IMR-90 (cell line): ENCODE measurements at regions not wholly inside any gene's neighbourhood (a gene's known extent, or its start where the extent isn't known, plus 50 kb on each side); places are given as distances from the start of the nearest gene placed in this dataset.

ENCODE experiments used
- ATAC-seq: fragments of 200-7000 bp; cut with Tn5 transposase; 2 replicates; pipeline ENCODE4 v1.9.1; 2020; ENCODE audit warnings: low read depth, mild to moderate bottlenecking, moderate library complexity
- BruUV-seq: library from RNA; stranded (reverse); fragments of 400-500 nt; replicated peaks from 2 replicates; lab custom pipeline; 2021; lab: Mats Ljungman, UMichigan
- CTCF ChIA-PET: fragments of 300-600 bp; formaldehyde crosslinking; extraction: SDS; loops from one replicate; lab custom pipeline; 2021; ENCODE audit warnings: antibody characterized with exemption; lab: Yijun Ruan, JAX
- POLR2A ChIA-PET: fragments of 300-600 bp; sonication (Branson Sonifier 250); formaldehyde crosslinking; loops from one replicate; lab custom pipeline; 2022; ENCODE audit warnings: antibody characterized with exemption; ENCODE audit not compliant: unreplicated experiment; lab: Charles Lee
- DNase-seq: peaks from one replicate; pipeline ENCODE4 v3.0.0; 2013
- H2AFZ ChIP-seq: replicated peaks from 2 replicates; pipeline ENCODE3; 2013; ENCODE audit warnings: low read length, mild to moderate bottlenecking; ENCODE audit not compliant: poor library complexity
- H2AK5ac ChIP-seq: 2 replicates; pipeline ENCODE4 v1.6.1; 2013; ENCODE audit warnings: low read depth, low read length, inconsistent platforms
- H2AK9ac ChIP-seq: replicated peaks from 2 replicates; pipeline ENCODE3; 2013; ENCODE audit warnings: mild to moderate bottlenecking, low read depth, low read length, moderate library complexity; ENCODE audit not compliant: poor library complexity
- H2BK120ac ChIP-seq: 2 replicates; pipeline ENCODE4 v1.6.1; 2013; ENCODE audit warnings: low read depth, low read length, inconsistent platforms
- H2BK15ac ChIP-seq: 3 replicates; pipeline ENCODE4 v1.6.1; 2013; ENCODE audit warnings: low read depth, low read length, inconsistent platforms
- H2BK20ac ChIP-seq: 2 replicates; pipeline ENCODE4 v1.6.1; 2013; ENCODE audit warnings: low read depth, mild to moderate bottlenecking, inconsistent platforms, low read length, moderate library complexity
- H2BK5ac ChIP-seq: 2 replicates; pipeline ENCODE4 v1.6.1; 2013; ENCODE audit warnings: mild to moderate bottlenecking, low read depth, low read length, inconsistent platforms; ENCODE audit not compliant: poor library complexity, severe bottlenecking
- H3K14ac ChIP-seq: replicated peaks from 2 replicates; pipeline ENCODE4 v1.6.1; 2013; ENCODE audit warnings: low read depth, low read length, inconsistent platforms
- H3K18ac ChIP-seq: 2 replicates; pipeline ENCODE4 v1.6.1; 2013; ENCODE audit warnings: low read depth, low read length, control low read depth
- H3K23ac ChIP-seq: 2 replicates; pipeline ENCODE4 v1.6.1; 2013; ENCODE audit warnings: low read depth, low read length, inconsistent platforms
- H3K27ac ChIP-seq: 2 replicates; pipeline ENCODE4 v1.5.1; 2013; ENCODE audit warnings: mild to moderate bottlenecking, control low read depth, low read length; ENCODE audit not compliant: insufficient read depth
- H3K27me3 ChIP-seq: 2 replicates; pipeline ENCODE4 v1.6.1; 2013; ENCODE audit warnings: low read length; ENCODE audit not compliant: control insufficient read depth, insufficient read depth
- H3K36me3 ChIP-seq: 2 replicates; pipeline ENCODE4 v1.6.1; 2013; ENCODE audit warnings: low read length, mixed read lengths; ENCODE audit not compliant: control insufficient read depth, insufficient read depth
- H3K4ac ChIP-seq: 2 replicates; pipeline ENCODE4 v1.6.1; 2013; ENCODE audit warnings: low read depth, low read length, inconsistent platforms
- H3K4me1 ChIP-seq: 2 replicates; pipeline ENCODE4 v1.6.1; 2013; ENCODE audit warnings: low read length, mixed read lengths; ENCODE audit not compliant: control insufficient read depth, insufficient read depth
- H3K4me2 ChIP-seq: 2 replicates; pipeline ENCODE4 v1.6.1; 2013; ENCODE audit warnings: low read depth, mild to moderate bottlenecking, control low read depth, low read length, moderate library complexity
- H3K4me3 ChIP-seq: 2 replicates; pipeline ENCODE4 v1.5.1; 2013; ENCODE audit warnings: low read depth, mild to moderate bottlenecking, control low read depth, low read length, moderate library complexity; ENCODE audit not compliant: insufficient read depth
- H3K56ac ChIP-seq: 2 replicates; pipeline ENCODE4 v1.6.1; 2013; ENCODE audit warnings: low read length, inconsistent platforms; ENCODE audit not compliant: insufficient read depth; ENCODE audit errors: extremely low read depth
- H3K79me1 ChIP-seq, 2 experiments: 2 replicates each; pipeline ENCODE4 v1.6.1; 2013; ENCODE audit warnings: low read length in 2 of 2, inconsistent platforms in 1 of 2, low read depth in 1 of 2
- H3K9ac ChIP-seq: 2 replicates; pipeline ENCODE4 v1.6.1; 2013; ENCODE audit warnings: low read depth, low read length, control low read depth
- H3K9me1 ChIP-seq: 2 replicates; pipeline ENCODE4 v1.6.1; 2013; ENCODE audit warnings: low read length, inconsistent platforms; ENCODE audit not compliant: insufficient read depth
- H3K9me3 ChIP-seq: 2 replicates; pipeline ENCODE4 v1.6.1; 2013; ENCODE audit warnings: low read length; ENCODE audit not compliant: control insufficient read depth, insufficient read depth
- H4K20me1 ChIP-seq: 2 replicates; pipeline ENCODE4 v1.6.1; 2013; ENCODE audit warnings: low read length, inconsistent platforms; ENCODE audit not compliant: insufficient read depth
- H4K5ac ChIP-seq: 2 replicates; pipeline ENCODE4 v1.6.1; 2013; ENCODE audit warnings: mild to moderate bottlenecking, low read depth, low read length, control low read depth
- H4K8ac ChIP-seq, 2 experiments: 2 replicates each; pipeline ENCODE4 v1.6.1; 2013; ENCODE audit warnings: low read depth in 2 of 2, low read length in 2 of 2, control low read depth in 1 of 2, inconsistent platforms in 1 of 2
- H4K91ac ChIP-seq: 2 replicates; pipeline ENCODE4 v1.6.1; 2013; ENCODE audit warnings: low read depth, low read length, inconsistent platforms; ENCODE audit not compliant: insufficient read depth
- BHLHE40 ChIP-seq: fragments of 150-350 bp; IDR thresholded peaks from 2 replicates; pipeline ENCODE4 v1.6.1; 2016; ENCODE audit warnings: mild to moderate bottlenecking, low read depth, low read length
- CEBPB ChIP-seq: IDR thresholded peaks from 2 replicates; pipeline ENCODE4 v1.6.1; 2012; ENCODE audit warnings: low read depth, low read length, improper control_type of control experiment
- CHD1 ChIP-seq: IDR thresholded peaks from 2 replicates; pipeline ENCODE4 v1.6.1; 2012; ENCODE audit warnings: low read depth, low read length, improper control_type of control experiment
- ELK1 ChIP-seq: fragments of 150-350 bp; IDR thresholded peaks from 2 replicates; pipeline ENCODE4 v1.6.1; 2016; ENCODE audit warnings: low read depth, mild to moderate bottlenecking, low read length, moderate library complexity, borderline replicate concordance
- FOS ChIP-seq: fragments of 150-350 bp; IDR thresholded peaks from 2 replicates; pipeline ENCODE4 v1.6.1; 2016; ENCODE audit warnings: low read depth, low read length
- MAFK ChIP-seq: IDR thresholded peaks from 2 replicates; pipeline ENCODE4 v1.6.1; 2012; ENCODE audit warnings: low read depth, low read length, improper control_type of control experiment
- MAZ ChIP-seq: IDR thresholded peaks from 2 replicates; pipeline ENCODE4 v1.6.1; 2012; ENCODE audit warnings: low read depth, mild to moderate bottlenecking, low read length, improper control_type of control experiment, moderate library complexity, borderline replicate concordance
- MXI1 ChIP-seq: IDR thresholded peaks from 2 replicates; pipeline ENCODE4 v1.6.1; 2012; ENCODE audit warnings: low read depth, mild to moderate bottlenecking, low read length, moderate library complexity, borderline replicate concordance
- NFE2L2 ChIP-seq: fragments of 150-350 bp; IDR thresholded peaks from 2 replicates; pipeline ENCODE4 v1.6.1; 2016; ENCODE audit warnings: low read depth, mild to moderate bottlenecking, low read length
- POLR2A ChIP-seq: IDR thresholded peaks from 2 replicates; pipeline ENCODE4 v1.6.1; 2012; ENCODE audit warnings: mild to moderate bottlenecking, low read depth, low read length
- RAD21 ChIP-seq: IDR thresholded peaks from 2 replicates; pipeline ENCODE4 v1.6.1; 2012; ENCODE audit warnings: low read length, improper control_type of control experiment
- RCOR1 ChIP-seq: IDR thresholded peaks from 2 replicates; pipeline ENCODE4 v1.6.1; 2012; ENCODE audit warnings: mild to moderate bottlenecking, low read length, improper control_type of control experiment; ENCODE audit not compliant: insufficient replicate concordance
- RFX5 ChIP-seq: IDR thresholded peaks from 2 replicates; pipeline ENCODE4 v1.8.0; 2012; ENCODE audit warnings: low read depth, mild to moderate bottlenecking, low read length, moderate library complexity
- SMC3 ChIP-seq: fragments of 150-350 bp; IDR thresholded peaks from 2 replicates; pipeline ENCODE4 v1.6.1; 2016; ENCODE audit warnings: low read depth, mild to moderate bottlenecking, antibody characterized with exemption, low read length, moderate library complexity
- USF2 ChIP-seq: fragments of 150-350 bp; IDR thresholded peaks from 2 replicates; pipeline ENCODE4 v1.6.1; 2017; ENCODE audit warnings: mild to moderate bottlenecking, antibody characterized with exemption, low read length, low read depth
- WGBS, 2 experiments: methylation state at CpG; one replicate each; pipeline versions ENCODE4 v1.1.5 to v1.1.7; 2013; ENCODE audit warnings: missing lambda C conversion rate in 2 of 2; ENCODE audit not compliant: insufficient read length in 1 of 2; ENCODE audit errors: extremely low coverage in 2 of 2; 5-methylcytosine and 5-hydroxymethylcytosine counted together
- dilution Hi-C: fragments of 300-500 bp; cut with HindIII; formaldehyde crosslinking; loops from one replicate; pipeline ENCODE4 v1.14.3; 2018; ENCODE audit warnings: low sequenced_read_pairs; ENCODE audit not compliant: unreplicated experiment
- in situ Hi-C: fragments of 300-500 bp; cut with MboI; formaldehyde crosslinking; loops from 3 replicates; pipeline ENCODE4 v1.14.3; 2019; ENCODE audit warnings: low sequenced_read_pairs, inconsistent platforms, mixed read lengths
- intact Hi-C: fragments of 100-400 bp; cut with micrococcal nuclease; formaldehyde crosslinking; loops from 2 replicates; pipeline ENCODE4 v1.10.0; 2022

GRCh38 chr5:68748101-68748500 is 345.7 kb upstream of the SLC30A5 start:
- H3K4ac ChIP-seq: no peak overlapping the region
- no peaks in the 10 kb centered on the region for H3K79me1 ChIP-seq
- no peak overlapping the region for H3K14ac ChIP-seq
- H3K18ac ChIP-seq: no peak overlapping the region
- DNase-seq (no peak), ATAC-seq (no peak)
- POLR2A ChIA-PET: no interaction called here
- H4K91ac ChIP-seq: no peak overlapping the region
- no peak overlapping the region for H3K23ac ChIP-seq
- CTCF ChIA-PET: interaction anchor here (0.6 kb wide), 1 partner anchor 22 kb away, joined by 3 read pairs; no protein-coding TSS in a partner anchor
- no peaks in the 10 kb centered on the region for H3K9me1 ChIP-seq
- in situ Hi-C loops: no loop called here
- H2AFZ ChIP-seq: no peak overlapping the region
- no peak overlapping the region for H3K9ac ChIP-seq
- no peak overlapping the region for H3K27ac ChIP-seq
- H4K20me1 ChIP-seq: no peaks in the 10 kb centered on the region
- no peak overlapping the region for H4K5ac ChIP-seq
- H4K8ac ChIP-seq: no peak overlapping the region
- H2BK20ac ChIP-seq: no peak overlapping the region
- H3K9me3 ChIP-seq: no peaks in the 10 kb centered on the region
- H3K4me3 ChIP-seq: no peak overlapping the region
- TF ChIP-seq POLR2A (no peak), SMC3 (no peak), CEBPB (no peak), BHLHE40 (no peak), NFE2L2 (no peak), MXI1 (no peak), RCOR1 (no peak), FOS (no peak), MAFK (no peak), USF2 (no peak), CHD1 (no peak), ELK1 (no peak), RFX5 (no peak), MAZ (no peak), RAD21 (no peak)
- no peak overlapping the region for H2AK5ac ChIP-seq
- no peak overlapping the region for H3K56ac ChIP-seq
- H2AK9ac ChIP-seq: no peak overlapping the region
- WGBS, 2 experiments: no CpG with 5 or more reads among the region's 3 CpGs
- intact Hi-C loops: no loop called here
- no peak overlapping the region for H2BK15ac ChIP-seq
- dilution Hi-C loops: no loop called here
- H2BK5ac ChIP-seq: no peak overlapping the region
- H3K4me1 ChIP-seq: no peaks in the 10 kb centered on the region
- no peaks in the 10 kb centered on the region for H3K36me3 ChIP-seq
- H3K4me2 ChIP-seq: no peak overlapping the region
- BruUV-seq: no TSS peak
- no peaks in the 10 kb centered on the region; the same call in 1 of the 2 replicates for H3K27me3 ChIP-seq
- no peak overlapping the region for H2BK120ac ChIP-seq
